HCT116 (cell line): ENCODE measurements at regions not wholly inside any gene's neighbourhood (a gene's known extent, or its start where the extent isn't known, plus 50 kb on each side); places are given as distances from the start of the nearest gene placed in this dataset.

Experiments
- ATAC-seq: fragments of 200-7000 bp; cut with Tn5 transposase; 2 replicates; pipeline ENCODE4 v1.9.1; 2020; ENCODE audit warnings: mild to moderate bottlenecking, moderate library complexity
- BruUV-seq: library from RNA; stranded (reverse); fragments of 400-500 nt; replicated peaks from 2 replicates; lab custom pipeline; 2021; lab: Mats Ljungman, UMichigan
- CTCF ChIA-PET: fragments of 300-600 bp; sonication (Branson Sonifier 250); formaldehyde crosslinking; loops from one replicate; lab custom pipeline; 2021; ENCODE audit warnings: antibody characterized with exemption; lab: Charles Lee
- POLR2A ChIA-PET: fragments of 300-600, 350-600 bp; sonication (Branson Sonifier 250); formaldehyde crosslinking; loops from one replicate; lab custom pipeline; 2021; ENCODE audit warnings: antibody characterized with exemption; lab: Charles Lee
- RAD21 ChIA-PET, 2 experiments: fragments of 300-600 bp; sonication (Branson Sonifier 250); formaldehyde crosslinking; loops; one replicate each; lab custom pipeline; 2023; ENCODE audit warnings: low total read pairs in 2 of 2; ENCODE audit not compliant: uncharacterized antibody in 2 of 2, unreplicated experiment in 2 of 2, low non-redundant PET in 1 of 2; lab: Charles Lee
- DNase-seq: peaks from one replicate; pipeline ENCODE4 v3.0.0-alpha.2; 2010; ENCODE audit warnings: low read depth, low spot score
- H2AFZ ChIP-seq: fragments of 200-600 bp; shearing (Covaris generic), sonication (generic); 2 replicates; pipeline ENCODE4 v1.6.1; 2017; ENCODE audit warnings: low read depth, mixed run types, mixed read lengths, antibody characterized with exemption, low read length; ENCODE audit not compliant: poor library complexity, severe bottlenecking
- H3K27ac ChIP-seq: 2 replicates; pipeline ENCODE4 v1.5.1; 2012; ENCODE audit warnings: low read depth, low read length
- H3K27me3 ChIP-seq: fragments of 200-600 bp; sonication (generic); 2 replicates; pipeline ENCODE4 v1.6.1; 2016; ENCODE audit warnings: mixed run types, low read length, mixed read lengths; ENCODE audit not compliant: insufficient read depth
- H3K36me3 ChIP-seq, 2 experiments: fragments of 200-500 bp in 1 of 2; fragments of 200-600 bp in 1 of 2; sonication (Bioruptor generic) in 1 of 2; sonication (generic) in 1 of 2; 2 replicates each; pipeline versions ENCODE4 v1.5.1 to v1.6.1; 2014 to 2016; ENCODE audit warnings: low read length in 2 of 2, inconsistent platforms in 1 of 2, mixed read lengths in 1 of 2, mixed run types in 1 of 2; ENCODE audit not compliant: insufficient read depth in 2 of 2, control insufficient read depth in 1 of 2
- H3K4me1 ChIP-seq, 2 experiments: fragments of 200-600 bp in 1 of 2; sonication (generic) in 1 of 2; 2 replicates each; pipeline versions ENCODE4 v1.5.1 to v1.6.1; 2012 to 2017; ENCODE audit warnings: low read length in 2 of 2, inconsistent platforms in 1 of 2, mild to moderate bottlenecking in 1 of 2, mixed read lengths in 1 of 2, mixed run types in 1 of 2, moderate library complexity in 1 of 2; ENCODE audit not compliant: insufficient read depth in 2 of 2, control insufficient read depth in 1 of 2
- H3K4me2 ChIP-seq: fragments of 200-600 bp; sonication (generic); 2 replicates; pipeline ENCODE4 v1.6.1; 2017; ENCODE audit warnings: mixed run types, low read length, mixed read lengths
- H3K4me3 ChIP-seq, 2 experiments: fragments of 200-600 bp in 1 of 2; sonication (generic) in 1 of 2; replicated peaks in 1 of 2; 2 replicates each; pipeline ENCODE4 v1.5.1; 2011 to 2016; ENCODE audit warnings: low read length in 2 of 2, control low read depth in 1 of 2, low read depth in 1 of 2, mild to moderate bottlenecking in 1 of 2, mixed read lengths in 1 of 2, mixed run types in 1 of 2
- H3K79me2 ChIP-seq: fragments of 200-600 bp; sonication (generic); 2 replicates; pipeline ENCODE4 v1.6.1; 2017; ENCODE audit warnings: mild to moderate bottlenecking, mixed run types, low read length, moderate library complexity, mixed read lengths; ENCODE audit not compliant: insufficient read depth
- H3K9ac ChIP-seq: fragments of 200-600 bp; sonication (generic); 2 replicates; pipeline ENCODE4 v1.6.1; 2016; ENCODE audit warnings: low read length, mixed read lengths
- H3K9me2 ChIP-seq: fragments of 200-600 bp; sonication (generic), shearing (Covaris generic); 2 replicates; pipeline ENCODE4 v1.6.1; 2017; ENCODE audit warnings: mixed run types, mild to moderate bottlenecking, moderate library complexity; ENCODE audit not compliant: insufficient read depth
- H3K9me3 ChIP-seq, 2 experiments: fragments of 200-500 bp in 1 of 2; fragments of 200-600 bp in 1 of 2; sonication (Bioruptor generic) in 1 of 2; sonication (generic) in 1 of 2; 2 replicates each; pipeline ENCODE4 v1.6.1; 2014 to 2017; ENCODE audit warnings: low read length in 2 of 2, mixed read lengths in 2 of 2, inconsistent platforms in 1 of 2, low read depth in 1 of 2, mild to moderate bottlenecking in 1 of 2, mixed run types in 1 of 2, moderate library complexity in 1 of 2; ENCODE audit not compliant: control insufficient read depth in 1 of 2, insufficient read depth in 1 of 2
- H4K20me1 ChIP-seq: fragments of 200-600 bp; sonication (generic), shearing (Covaris generic); 2 replicates; pipeline ENCODE4 v1.6.1; 2017; ENCODE audit warnings: mixed run types, mild to moderate bottlenecking, moderate library complexity; ENCODE audit not compliant: insufficient read depth
- CEBPB ChIP-seq: IDR thresholded peaks from 2 replicates; pipeline ENCODE4 v1.6.1; 2012; ENCODE audit warnings: low read depth
- EGR1 ChIP-seq: IDR thresholded peaks from 2 replicates; pipeline ENCODE4 v1.6.1; 2012; ENCODE audit warnings: low read depth
- FOSL1 ChIP-seq: IDR thresholded peaks from 2 replicates; pipeline ENCODE4 v1.6.1; 2012; ENCODE audit warnings: low read depth
- POLR2AphosphoS5 ChIP-seq: IDR thresholded peaks from 2 replicates; pipeline ENCODE4 v1.6.1; 2011; ENCODE audit warnings: mild to moderate bottlenecking, low read depth, low read length, moderate library complexity
- RAD21 ChIP-seq: IDR thresholded peaks from 2 replicates; pipeline ENCODE4 v1.6.1; 2012; ENCODE audit warnings: low read depth, mild to moderate bottlenecking
- SRF ChIP-seq: IDR thresholded peaks from 2 replicates; pipeline ENCODE4 v1.6.1; 2012; ENCODE audit warnings: low read depth
- TCF7L2 ChIP-seq: IDR thresholded peaks from 2 replicates; pipeline ENCODE4 v1.7.0; 2011; ENCODE audit warnings: borderline replicate concordance, inconsistent platforms; ENCODE audit not compliant: insufficient read depth, insufficient read length; ENCODE audit errors: extremely low read depth
- intact Hi-C: fragments of 100-400 bp; cut with micrococcal nuclease; formaldehyde crosslinking; loops from 2 replicates; pipeline ENCODE4 v1.10.0; 2022
- TF ChIP-seq, protein P1 (sequence below): IDR thresholded peaks from 2 replicates; pipeline ENCODE4 v1.6.1; 2012; ENCODE audit warnings: low read depth

DNA sequence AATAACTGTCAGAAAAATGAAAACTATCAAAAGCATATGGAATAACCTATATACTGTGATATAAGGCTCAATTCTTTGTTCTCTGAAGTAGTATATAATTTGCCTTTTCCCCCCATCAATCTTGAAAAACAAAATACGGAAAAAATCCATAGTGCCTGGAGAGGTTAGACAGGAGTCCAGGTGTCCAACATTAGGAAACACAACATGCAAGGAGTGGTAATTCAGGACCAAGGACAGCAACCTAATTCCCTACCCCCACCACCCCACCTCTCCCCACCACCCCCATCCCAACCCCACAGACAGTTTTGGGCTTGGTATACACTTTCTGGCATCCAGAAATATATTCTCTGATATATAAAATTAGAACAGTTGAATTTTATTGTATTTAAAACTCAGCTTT is 55.1 kb upstream of the SLC25A26 start:
- Histone ChIP-seq H3K4me2 (no peak overlapping the region), H3K9me2 (no peaks in the 10 kb centered on the region), H4K20me1 (no peaks in the 10 kb centered on the region), H3K9me3 (no peaks in the 10 kb centered on the region), H3K4me1 (no peaks in the 10 kb centered on the region), H3K79me2 (no peaks in the 10 kb centered on the region), H3K27ac (no peak overlapping the region), H3K36me3 (no peaks in the 10 kb centered on the region), H3K27me3 (peaks cover 18% of the 10 kb centered on the region), H3K9ac (no peak overlapping the region), H3K4me3 (no peak overlapping the region), H2AFZ (no peak overlapping the region)
- ATAC-seq (no peak), DNase-seq (no peak)
- intact Hi-C loops, result no loop called here
- CTCF ChIA-PET, result no interaction called here
- TF ChIP-seq POLR2AphosphoS5, result no peak
- TF ChIP-seq, protein P1, sequence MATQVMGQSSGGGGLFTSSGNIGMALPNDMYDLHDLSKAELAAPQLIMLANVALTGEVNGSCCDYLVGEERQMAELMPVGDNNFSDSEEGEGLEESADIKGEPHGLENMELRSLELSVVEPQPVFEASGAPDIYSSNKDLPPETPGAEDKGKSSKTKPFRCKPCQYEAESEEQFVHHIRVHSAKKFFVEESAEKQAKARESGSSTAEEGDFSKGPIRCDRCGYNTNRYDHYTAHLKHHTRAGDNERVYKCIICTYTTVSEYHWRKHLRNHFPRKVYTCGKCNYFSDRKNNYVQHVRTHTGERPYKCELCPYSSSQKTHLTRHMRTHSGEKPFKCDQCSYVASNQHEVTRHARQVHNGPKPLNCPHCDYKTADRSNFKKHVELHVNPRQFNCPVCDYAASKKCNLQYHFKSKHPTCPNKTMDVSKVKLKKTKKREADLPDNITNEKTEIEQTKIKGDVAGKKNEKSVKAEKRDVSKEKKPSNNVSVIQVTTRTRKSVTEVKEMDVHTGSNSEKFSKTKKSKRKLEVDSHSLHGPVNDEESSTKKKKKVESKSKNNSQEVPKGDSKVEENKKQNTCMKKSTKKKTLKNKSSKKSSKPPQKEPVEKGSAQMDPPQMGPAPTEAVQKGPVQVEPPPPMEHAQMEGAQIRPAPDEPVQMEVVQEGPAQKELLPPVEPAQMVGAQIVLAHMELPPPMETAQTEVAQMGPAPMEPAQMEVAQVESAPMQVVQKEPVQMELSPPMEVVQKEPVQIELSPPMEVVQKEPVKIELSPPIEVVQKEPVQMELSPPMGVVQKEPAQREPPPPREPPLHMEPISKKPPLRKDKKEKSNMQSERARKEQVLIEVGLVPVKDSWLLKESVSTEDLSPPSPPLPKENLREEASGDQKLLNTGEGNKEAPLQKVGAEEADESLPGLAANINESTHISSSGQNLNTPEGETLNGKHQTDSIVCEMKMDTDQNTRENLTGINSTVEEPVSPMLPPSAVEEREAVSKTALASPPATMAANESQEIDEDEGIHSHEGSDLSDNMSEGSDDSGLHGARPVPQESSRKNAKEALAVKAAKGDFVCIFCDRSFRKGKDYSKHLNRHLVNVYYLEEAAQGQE, result peak; percentile 59
- POLR2A ChIA-PET, result no interaction called here
- BruUV-seq, result no TSS peak
- RAD21 ChIA-PET, result no interaction called here

DNA sequence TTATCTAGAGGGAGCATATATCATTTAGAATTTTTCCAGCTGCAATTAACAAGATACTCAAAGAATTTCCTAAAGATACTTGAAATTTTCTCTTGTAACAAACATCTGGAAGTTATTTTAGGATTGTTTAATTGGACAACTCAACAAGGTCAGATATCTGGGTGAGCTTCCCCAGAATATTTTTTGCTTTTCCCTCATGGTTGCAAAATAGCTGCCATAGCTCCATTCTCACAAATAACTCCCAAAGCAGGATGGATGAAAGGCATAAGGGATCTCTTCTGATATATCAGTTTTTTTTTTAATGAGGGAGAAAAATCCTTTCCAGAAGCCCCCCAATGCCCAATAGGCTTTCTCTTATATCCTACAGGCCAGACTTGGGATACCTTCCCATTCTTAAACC is 56.6 kb upstream of the SLC25A26 start:
- no peaks in the 10 kb centered on the region for H3K36me3 ChIP-seq
- H3K4me2 ChIP-seq, result no peak overlapping the region
- intact Hi-C loops, result no loop called here
- H3K4me3 ChIP-seq, result no peak overlapping the region
- no peak overlapping the region for H3K9ac ChIP-seq
- RAD21 ChIA-PET, result no interaction called here
- CTCF ChIA-PET, result no interaction called here
- H3K9me3 ChIP-seq, result no peaks in the 10 kb centered on the region
- H3K79me2 ChIP-seq, result no peaks in the 10 kb centered on the region
- no peaks in the 10 kb centered on the region for H3K4me1 ChIP-seq
- H3K27me3 ChIP-seq, result peaks cover 14% of the 10 kb centered on the region
- POLR2A ChIA-PET, result no interaction called here
- BruUV-seq, result no TSS peak
- no peak for ATAC-seq
- H3K27ac ChIP-seq, result no peak overlapping the region
- no peak overlapping the region for H2AFZ ChIP-seq
- DNase-seq, result no peak
- H3K9me2 ChIP-seq, result no peaks in the 10 kb centered on the region
- no peaks in the 10 kb centered on the region for H4K20me1 ChIP-seq
- TF ChIP-seq SRF (no peak), EGR1 (no peak), TCF7L2 (no peak), RAD21 (no peak), FOSL1 (no peak), CEBPB (no peak)
